Psoas muscle (tissue), 7 donors: ENCODE measurements at regions not wholly inside any gene's neighbourhood (a gene's known extent, or its start where the extent isn't known, plus 50 kb on each side); places are given as distances from the start of the nearest gene placed in this dataset.

Source experiments
- ATAC-seq, 4 donors: fragments of 200-7000 bp; cut with Tn5 transposase; one replicate each; pipeline ENCODE4 v1.9.1; 2020; ENCODE audit warnings: moderate library complexity in 3 of 4, mild to moderate bottlenecking in 2 of 4
- DNase-seq, 2 donors: peaks; one replicate each; pipeline ENCODE4 v3.0.0-alpha.2; 2020
- H3K27ac ChIP-seq: fragments of 200-600 bp; one replicate; pipeline ENCODE4 v1.8.0; 2022
- H3K27me3 ChIP-seq, 3 donors: fragments of 200-600 bp in 1 of 3; one replicate each; pipeline versions ENCODE4 v1.6.1 to v1.8.0; 2013 to 2022; ENCODE audit warnings: low read length in 2 of 3, mild to moderate bottlenecking in 2 of 3, moderate library complexity in 1 of 3; ENCODE audit not compliant: insufficient read depth in 3 of 3
- H3K36me3 ChIP-seq, 2 donors: fragments of 200-600 bp in 1 of 2; one replicate each; pipeline versions ENCODE4 v1.6.1 to v1.8.0; 2013 to 2022; ENCODE audit warnings: low read depth in 1 of 2, mild to moderate bottlenecking in 1 of 2, moderate library complexity in 1 of 2; ENCODE audit not compliant: insufficient read depth in 1 of 2
- H3K4me1 ChIP-seq: fragments of 200-600 bp; one replicate; pipeline ENCODE4 v1.8.0; 2022
- H3K4me3 ChIP-seq: fragments of 200-600 bp; one replicate; pipeline ENCODE4 v1.8.0; 2022; ENCODE audit warnings: mild to moderate bottlenecking
- H3K9me3 ChIP-seq: fragments of 200-600 bp; one replicate; pipeline ENCODE4 v1.8.0; 2022
- CTCF ChIP-seq: fragments of 200-600 bp; IDR thresholded peaks from one replicate; pipeline ENCODE4 v1.8.0; 2022; ENCODE audit warnings: antibody characterized with exemption
- WGBS, 3 donors: extraction: QIAGEN DNeasy Blood & Tissue Kit; methylation state at CpG; one replicate each; pipeline versions ENCODE4 v1.1.6 to v1.1.7; 2013; 5-methylcytosine and 5-hydroxymethylcytosine counted together
- intact Hi-C, 2 donors: fragments of 100-400 bp; cut with DNase I; formaldehyde crosslinking; loops; one replicate each; pipeline versions ENCODE4 v1.11.0 to v1.14.2; 2022
- donor health status: healthy with polysubstance abuse.
- donor health status: DM: no; HTN: no; CAD: no; lungs with moderate emphysema.
- donor health status: Bipolar disorder and iron deficiency.
- donor health status: healthy.
- donor health status: DM: yes; HTN: yes; CAD: no.
- donor health status: DM: no; HTN: no; CAD: no.
- donor health status: DM: yes; HTN: yes; CAD: no.

DNA sequence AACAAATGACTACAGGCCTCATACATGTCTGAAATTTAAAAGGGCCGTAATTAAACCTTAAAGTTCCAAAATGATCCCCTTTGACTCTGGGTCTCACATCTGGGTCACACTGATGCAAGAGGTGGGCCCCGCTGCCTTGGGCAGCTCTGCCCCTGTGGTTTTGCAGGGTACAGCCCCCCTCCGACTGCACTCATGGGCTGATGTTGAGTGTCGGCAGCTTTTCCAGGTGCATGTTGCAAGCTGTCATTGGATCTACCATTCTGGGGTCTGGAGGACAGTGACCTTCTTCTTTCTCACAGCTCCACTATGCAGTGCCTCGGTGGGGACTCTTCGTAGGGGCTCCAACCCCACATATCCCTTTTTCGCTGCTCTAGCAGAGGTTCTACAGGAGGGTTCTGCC, 1537.9 kb downstream of the PCDH18 start:
- H3K9me3 ChIP-seq = no peaks in the 10 kb centered on the region
- intact Hi-C loops = no loop called here
- no peak overlapping the region for H3K4me3 ChIP-seq
- no peak overlapping the region for H3K27ac ChIP-seq
- no peaks in the 10 kb centered on the region for H3K36me3 ChIP-seq
- ATAC-seq (no peak), DNase-seq (no peak)
- no peaks in the 10 kb centered on the region for H3K4me1 ChIP-seq
- no peaks in the 10 kb centered on the region for H3K27me3 ChIP-seq
- TF ChIP-seq CTCF = no peak
- 90 to 95% (median 92%) methylated on average over 7 of the region's 7 CpGs for WGBS, 3 donors

DNA sequence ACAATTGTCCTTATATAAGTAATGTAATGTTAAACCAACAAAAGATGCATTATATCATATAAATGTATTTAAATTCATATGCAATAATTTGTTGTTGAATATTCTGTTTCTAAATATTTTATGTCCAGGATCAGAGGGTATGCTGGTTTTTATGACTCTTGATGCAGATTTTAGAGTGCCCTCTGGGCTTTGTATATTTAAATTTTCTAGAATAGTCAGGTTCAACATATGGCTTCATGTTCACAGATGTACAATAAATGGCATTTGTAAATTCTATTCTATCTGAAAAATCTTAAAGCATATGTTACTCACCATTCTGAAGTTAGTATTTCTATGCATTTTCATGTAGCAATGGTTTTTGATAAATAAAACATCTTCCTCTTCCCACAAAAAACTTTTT, 1555.4 kb downstream of the PCDH18 start:
- no peak for TF ChIP-seq CTCF
- H3K4me3 ChIP-seq = no peak overlapping the region
- H3K4me1 ChIP-seq = no peaks in the 10 kb centered on the region
- DNase-seq (no peak), ATAC-seq (no peak)
- no peaks in the 10 kb centered on the region for H3K27me3 ChIP-seq
- no peak overlapping the region for H3K27ac ChIP-seq
- no peaks in the 10 kb centered on the region for H3K9me3 ChIP-seq
- intact Hi-C loops = no loop called here
- H3K36me3 ChIP-seq = no peaks in the 10 kb centered on the region

GRCh38 chr4:135966936-135967335, 1565.4 kb downstream of the PCDH18 start:
- H3K36me3 ChIP-seq = no peaks in the 10 kb centered on the region
- no peak overlapping the region for H3K4me3 ChIP-seq
- 87 to 100% (median 98%) methylated on average over 1 of the region's 1 CpG for WGBS, 3 donors
- no peaks in the 10 kb centered on the region for H3K9me3 ChIP-seq
- DNase-seq (no peak), ATAC-seq (no peak)
- H3K27ac ChIP-seq = no peak overlapping the region
- no peaks in the 10 kb centered on the region for H3K4me1 ChIP-seq
- H3K27me3 ChIP-seq = no peaks in the 10 kb centered on the region
- intact Hi-C loops = no loop called here
- no peak for TF ChIP-seq CTCF

DNA sequence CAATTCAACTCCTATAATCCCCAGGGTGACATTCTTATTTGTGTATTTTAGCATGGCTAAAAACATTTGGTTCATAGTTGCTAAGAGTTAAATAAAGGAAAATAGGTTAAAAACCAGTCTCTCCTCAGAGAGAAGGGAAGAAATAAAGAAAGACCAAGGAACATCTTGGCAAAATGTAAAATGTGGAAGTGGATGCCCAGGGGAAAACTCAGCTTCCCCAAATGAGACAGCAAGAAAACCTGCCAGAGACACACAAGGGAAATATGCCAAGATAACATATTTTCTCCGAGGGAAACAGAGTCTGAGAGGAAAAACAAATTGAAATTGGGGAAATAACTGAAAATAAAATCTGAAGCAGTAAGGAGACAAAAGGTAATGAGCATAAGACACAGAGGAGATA, 1569.3 kb downstream of the PCDH18 start:
- no peak overlapping the region for H3K4me3 ChIP-seq
- no peaks in the 10 kb centered on the region for H3K27me3 ChIP-seq
- WGBS, 3 donors = 31 to 37% (median 32%) methylated on average over 1 of the region's 1 CpG
- TF ChIP-seq CTCF = no peak
- DNase-seq = no peak
- H3K4me1 ChIP-seq = no peaks in the 10 kb centered on the region
- intact Hi-C loops = no loop called here
- ATAC-seq = no peak
- H3K27ac ChIP-seq = no peak overlapping the region
- H3K9me3 ChIP-seq = no peaks in the 10 kb centered on the region
- no peaks in the 10 kb centered on the region for H3K36me3 ChIP-seq

- DNase-seq = no peak
- H3K36me3 ChIP-seq = no peaks in the 10 kb centered on the region
- H3K9me3 ChIP-seq = no peaks in the 10 kb centered on the region
- no peak overlapping the region for H3K27ac ChIP-seq
- no peak for ATAC-seq
- intact Hi-C loops = no loop called here
- no peak for TF ChIP-seq CTCF
- H3K27me3 ChIP-seq = no peaks in the 10 kb centered on the region
- no peak overlapping the region for H3K4me3 ChIP-seq
- no peaks in the 10 kb centered on the region for H3K4me1 ChIP-seq
- 55 to 59% (median 58%) methylated on average over 3 of the region's 3 CpGs for WGBS, 3 donors
These were observed 1582.4 kb downstream of the PCDH18 start for GRCh38 chr4:135949931-135950330.
